ENCODE measurements at regions not wholly inside any gene's neighbourhood (a gene's known extent, or its start where the extent isn't known, plus 50 kb on each side); places are given as distances from the start of the nearest gene placed in this dataset.

DNA sequence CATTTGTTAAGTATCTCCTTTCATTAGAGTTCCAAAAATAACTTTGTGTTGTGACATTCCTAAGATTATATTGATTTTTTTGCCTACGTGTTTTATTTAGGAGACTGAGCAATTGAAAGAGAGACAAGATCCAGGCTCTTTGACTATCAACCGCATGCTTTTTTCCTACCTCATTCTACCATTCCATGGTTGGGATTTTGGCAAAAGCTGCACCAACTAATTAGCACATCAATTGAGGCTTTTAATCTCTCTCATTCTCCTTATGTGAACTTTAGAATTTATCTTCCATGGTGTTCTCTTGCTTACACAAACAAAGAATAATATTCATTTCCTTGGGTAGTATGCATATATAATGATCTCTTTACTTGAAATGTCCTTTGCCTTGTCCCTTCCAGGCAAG, 338.7 kb upstream of the SMC2 start:
- H3K9me3 ChIP-seq (ENCODE audit: control insufficient read depth, insufficient read depth, low read length): no peaks in the 10 kb centered on the region
- H3K36me3 ChIP-seq (ENCODE audit: control insufficient read depth, insufficient read depth, low read length): no peaks in the 10 kb centered on the region
- H3K27ac ChIP-seq (ENCODE audit: low read depth, low read length): no peak overlapping the region
- no peaks in the 10 kb centered on the region for H3K27me3 ChIP-seq (ENCODE audit: control insufficient read depth, insufficient read depth, low read length)
- H3K4me1 ChIP-seq (ENCODE audit: control insufficient read depth, insufficient read depth, low read length): peaks cover 6% of the 10 kb centered on the region; the same call in 1 of the 2 replicates
- no peak overlapping the region for H3K9ac ChIP-seq (ENCODE audit: low read depth, low read length)
- H3K4me3 ChIP-seq (ENCODE audit: low read depth, low read length): no peak overlapping the region

- Histone ChIP-seq H3K9ac (ENCODE audit: low read depth, low read length) (no peak overlapping the region), H3K27me3 (ENCODE audit: control insufficient read depth, insufficient read depth, low read length) (no peaks in the 10 kb centered on the region), H3K4me3 (ENCODE audit: low read depth, low read length) (no peak overlapping the region), H3K9me3 (ENCODE audit: control insufficient read depth, insufficient read depth, low read length) (no peaks in the 10 kb centered on the region), H3K36me3 (ENCODE audit: control insufficient read depth, insufficient read depth, low read length) (no peaks in the 10 kb centered on the region), H3K27ac (ENCODE audit: low read depth, low read length) (no peak overlapping the region), H3K4me1 (ENCODE audit: control insufficient read depth, insufficient read depth, low read length) (peaks cover 6% of the 10 kb centered on the region; the same call in 1 of the 2 replicates)
These were observed 338.1 kb upstream of the SMC2 start for GRCh38 chr9:103755986-103756385.

DNA sequence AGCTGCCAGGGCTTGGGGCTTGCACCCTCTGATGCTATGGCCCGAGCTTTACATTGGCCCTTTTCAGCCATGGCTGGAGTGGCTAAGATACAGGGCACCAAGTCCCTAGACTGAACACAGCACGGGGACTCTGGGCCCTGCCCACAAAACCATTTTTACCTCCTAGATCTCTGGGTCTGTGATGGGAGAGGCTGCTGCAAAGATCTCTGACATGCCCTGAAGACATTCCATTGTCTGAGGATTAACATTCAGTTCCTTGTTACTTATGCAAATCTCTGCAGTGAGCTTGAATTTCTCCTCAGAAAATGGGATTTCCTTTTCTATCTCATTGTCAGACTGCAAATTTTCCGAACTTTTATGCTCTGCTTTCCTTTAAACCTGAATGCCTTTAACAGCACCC, 337.0 kb upstream of the SMC2 start:
- Histone ChIP-seq H3K4me1 (ENCODE audit: control insufficient read depth, insufficient read depth, low read length) (peaks cover 6% of the 10 kb centered on the region; the same call in 1 of the 2 replicates), H3K9me3 (ENCODE audit: control insufficient read depth, insufficient read depth, low read length) (peaks cover 2% of the 10 kb centered on the region), H3K27me3 (ENCODE audit: control insufficient read depth, insufficient read depth, low read length) (no peaks in the 10 kb centered on the region), H3K9ac (ENCODE audit: low read depth, low read length) (no peak overlapping the region), H3K36me3 (ENCODE audit: control insufficient read depth, insufficient read depth, low read length) (no peaks in the 10 kb centered on the region), H3K27ac (ENCODE audit: low read depth, low read length) (no peak overlapping the region), H3K4me3 (ENCODE audit: low read depth, low read length) (no peak overlapping the region)

DNA sequence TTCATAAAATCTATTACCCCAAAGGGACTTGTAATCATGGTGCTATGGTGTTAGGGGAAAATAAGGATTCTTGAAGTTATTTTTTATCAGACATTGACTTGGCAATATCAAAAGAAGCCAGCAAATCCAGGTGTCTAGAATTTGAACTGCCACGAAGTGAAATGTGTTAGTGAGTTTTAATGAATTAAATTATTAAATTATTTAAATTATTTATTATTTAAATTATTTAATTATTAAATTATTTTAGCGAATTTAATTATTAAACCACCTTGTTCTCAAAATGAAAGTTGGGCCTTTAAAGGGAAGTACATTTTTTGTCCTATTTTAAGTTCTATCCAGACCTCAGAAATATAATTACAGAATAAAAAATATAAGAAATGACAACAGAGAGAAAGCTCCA, 332.6 kb upstream of the SMC2 start:
- H3K27me3 ChIP-seq (ENCODE audit: control insufficient read depth, insufficient read depth, low read length): no peaks in the 10 kb centered on the region
- H3K4me3 ChIP-seq (ENCODE audit: low read depth, low read length): no peak overlapping the region
- H3K36me3 ChIP-seq (ENCODE audit: control insufficient read depth, insufficient read depth, low read length): no peaks in the 10 kb centered on the region
- no peak overlapping the region for H3K27ac ChIP-seq (ENCODE audit: low read depth, low read length)
- peaks cover 30% of the 10 kb centered on the region for H3K9me3 ChIP-seq (ENCODE audit: control insufficient read depth, insufficient read depth, low read length)
- peaks cover 6% of the 10 kb centered on the region for H3K4me1 ChIP-seq (ENCODE audit: control insufficient read depth, insufficient read depth, low read length)
- no peak overlapping the region for H3K9ac ChIP-seq (ENCODE audit: low read depth, low read length)

DNA sequence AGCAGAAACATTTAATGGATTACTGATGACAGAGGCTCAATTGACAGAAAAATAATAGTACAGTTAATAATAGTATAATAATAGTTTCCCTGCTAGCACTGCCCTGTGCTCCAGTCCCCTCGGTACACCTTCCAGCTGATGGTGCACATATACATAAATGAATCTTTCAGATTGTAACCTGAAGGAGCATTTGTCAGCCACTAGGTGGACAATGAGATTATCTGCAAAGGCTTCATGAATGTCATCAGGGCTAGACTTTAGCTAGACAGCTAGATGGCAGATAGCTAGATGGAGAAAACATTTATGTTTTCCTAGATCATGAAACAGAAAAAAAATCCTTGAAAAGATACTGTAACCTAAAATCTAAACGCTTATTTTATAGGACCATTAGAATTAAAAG, 304.4 kb upstream of the SMC2 start:
- Histone ChIP-seq H3K4me3 (ENCODE audit: low read depth, low read length) (no peak overlapping the region), H3K27me3 (ENCODE audit: control insufficient read depth, insufficient read depth, low read length) (no peaks in the 10 kb centered on the region), H3K36me3 (ENCODE audit: control insufficient read depth, insufficient read depth, low read length) (no peaks in the 10 kb centered on the region), H3K27ac (ENCODE audit: low read depth, low read length) (no peak overlapping the region), H3K4me1 (ENCODE audit: control insufficient read depth, insufficient read depth, low read length) (no peaks in the 10 kb centered on the region), H3K9ac (ENCODE audit: low read depth, low read length) (no peak overlapping the region), H3K9me3 (ENCODE audit: control insufficient read depth, insufficient read depth, low read length) (no peaks in the 10 kb centered on the region)

- no peak overlapping the region for H3K4me3 ChIP-seq (ENCODE audit: low read depth, low read length)
- H3K9ac ChIP-seq (ENCODE audit: low read depth, low read length): no peak overlapping the region
- H3K4me1 ChIP-seq (ENCODE audit: control insufficient read depth, insufficient read depth, low read length): no peaks in the 10 kb centered on the region
- no peak overlapping the region for H3K27ac ChIP-seq (ENCODE audit: low read depth, low read length)
- no peaks in the 10 kb centered on the region for H3K9me3 ChIP-seq (ENCODE audit: control insufficient read depth, insufficient read depth, low read length)
- H3K27me3 ChIP-seq (ENCODE audit: control insufficient read depth, insufficient read depth, low read length): no peaks in the 10 kb centered on the region
- no peaks in the 10 kb centered on the region for H3K36me3 ChIP-seq (ENCODE audit: control insufficient read depth, insufficient read depth, low read length)
These were observed 295.5 kb upstream of the SMC2 start for GRCh38 chr9:103798620-103799019.

- no peak overlapping the region for H3K4me3 ChIP-seq (ENCODE audit: low read depth, low read length)
These were observed 294.1 kb upstream of the SMC2 start for GRCh38 chr9:103799959-103800358.

DNA sequence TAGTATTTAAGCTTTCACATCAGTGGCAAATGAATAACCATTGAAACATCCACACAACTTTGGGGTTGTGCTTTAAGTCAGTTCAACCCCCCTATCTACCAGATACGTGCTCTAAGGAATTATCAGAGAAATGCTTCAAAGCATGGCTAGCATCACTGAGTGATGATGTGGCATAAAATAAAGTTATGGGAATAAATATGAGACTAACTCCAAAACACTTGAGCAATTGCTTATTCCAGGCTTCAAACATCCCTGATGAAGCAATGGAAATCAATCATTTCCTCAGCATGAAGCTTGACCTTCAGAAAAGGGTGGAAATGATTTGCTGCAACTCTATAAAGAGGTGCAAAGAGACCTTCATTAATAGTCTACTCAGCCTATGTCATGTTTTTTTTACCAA, 292.0 kb upstream of the SMC2 start:
- Histone ChIP-seq H3K27me3 (ENCODE audit: control insufficient read depth, insufficient read depth, low read length) (no peaks in the 10 kb centered on the region), H3K4me1 (ENCODE audit: control insufficient read depth, insufficient read depth, low read length) (no peaks in the 10 kb centered on the region), H3K9ac (ENCODE audit: low read depth, low read length) (no peak overlapping the region), H3K27ac (ENCODE audit: low read depth, low read length) (no peak overlapping the region), H3K4me3 (ENCODE audit: low read depth, low read length) (no peak overlapping the region), H3K36me3 (ENCODE audit: control insufficient read depth, insufficient read depth, low read length) (no peaks in the 10 kb centered on the region), H3K9me3 (ENCODE audit: control insufficient read depth, insufficient read depth, low read length) (no peaks in the 10 kb centered on the region)

More at GRCh38 chr9:103799959-103800358, 294.1 kb upstream of the SMC2 start:
- Histone ChIP-seq H3K9me3 (ENCODE audit: control insufficient read depth, insufficient read depth, low read length) (no peaks in the 10 kb centered on the region), H3K27me3 (ENCODE audit: control insufficient read depth, insufficient read depth, low read length) (no peaks in the 10 kb centered on the region), H3K9ac (ENCODE audit: low read depth, low read length) (no peak overlapping the region), H3K4me1 (ENCODE audit: control insufficient read depth, insufficient read depth, low read length) (no peaks in the 10 kb centered on the region), H3K27ac (ENCODE audit: low read depth, low read length) (no peak overlapping the region), H3K36me3 (ENCODE audit: control insufficient read depth, insufficient read depth, low read length) (no peaks in the 10 kb centered on the region)

GRCh38 chr9:103803245-103803644, 290.9 kb upstream of the SMC2 start:
- H3K4me1 ChIP-seq (ENCODE audit: control insufficient read depth, insufficient read depth, low read length): no peaks in the 10 kb centered on the region
- no peaks in the 10 kb centered on the region for H3K36me3 ChIP-seq (ENCODE audit: control insufficient read depth, insufficient read depth, low read length)
- no peaks in the 10 kb centered on the region for H3K9me3 ChIP-seq (ENCODE audit: control insufficient read depth, insufficient read depth, low read length)
- H3K9ac ChIP-seq (ENCODE audit: low read depth, low read length): no peak overlapping the region
- H3K4me3 ChIP-seq (ENCODE audit: low read depth, low read length): no peak overlapping the region
- H3K27ac ChIP-seq (ENCODE audit: low read depth, low read length): no peak overlapping the region
- no peaks in the 10 kb centered on the region for H3K27me3 ChIP-seq (ENCODE audit: control insufficient read depth, insufficient read depth, low read length)

GRCh38 chr9:103804077-103804735, 289.9 kb upstream of the SMC2 start:
- Histone ChIP-seq H3K36me3 (ENCODE audit: control insufficient read depth, insufficient read depth, low read length) (no peaks in the 10 kb centered on the region), H3K27ac (ENCODE audit: low read depth, low read length) (no peak overlapping the region), H3K27me3 (ENCODE audit: control insufficient read depth, insufficient read depth, low read length) (no peaks in the 10 kb centered on the region), H3K4me1 (ENCODE audit: control insufficient read depth, insufficient read depth, low read length) (no peaks in the 10 kb centered on the region), H3K9ac (ENCODE audit: low read depth, low read length) (no peak overlapping the region), H3K9me3 (ENCODE audit: control insufficient read depth, insufficient read depth, low read length) (no peaks in the 10 kb centered on the region), H3K4me3 (ENCODE audit: low read depth, low read length) (no peak overlapping the region)

- Histone ChIP-seq H3K4me3 (ENCODE audit: low read depth, low read length) (no peak overlapping the region), H3K27ac (ENCODE audit: low read depth, low read length) (no peak overlapping the region), H3K9ac (ENCODE audit: low read depth, low read length) (no peak overlapping the region), H3K4me1 (ENCODE audit: control insufficient read depth, insufficient read depth, low read length) (no peaks in the 10 kb centered on the region), H3K9me3 (ENCODE audit: control insufficient read depth, insufficient read depth, low read length) (no peaks in the 10 kb centered on the region), H3K36me3 (ENCODE audit: control insufficient read depth, insufficient read depth, low read length) (no peaks in the 10 kb centered on the region), H3K27me3 (ENCODE audit: control insufficient read depth, insufficient read depth, low read length) (no peaks in the 10 kb centered on the region)
These were observed 284.4 kb upstream of the SMC2 start for GRCh38 chr9:103809745-103810144.
